Esophagus mucosa (tissue), 1 donor: ENCODE measurements at regions not wholly inside any gene's neighbourhood (a gene's known extent, or its start where the extent isn't known, plus 50 kb on each side); places are given as distances from the start of the nearest gene placed in this dataset.

ENCODE experiments used
- ATAC-seq: fragments of 200-7000 bp; cut with Tn5 transposase; one replicate; pipeline ENCODE4 v1.9.1; 2020
- donor health status: DM: yes; HTN: yes; CAD: no.

- ATAC-seq: no peak
Observed at GRCh38 chr4:156643826-156644225, 327.8 kb downstream of the PDGFC start.

DNA sequence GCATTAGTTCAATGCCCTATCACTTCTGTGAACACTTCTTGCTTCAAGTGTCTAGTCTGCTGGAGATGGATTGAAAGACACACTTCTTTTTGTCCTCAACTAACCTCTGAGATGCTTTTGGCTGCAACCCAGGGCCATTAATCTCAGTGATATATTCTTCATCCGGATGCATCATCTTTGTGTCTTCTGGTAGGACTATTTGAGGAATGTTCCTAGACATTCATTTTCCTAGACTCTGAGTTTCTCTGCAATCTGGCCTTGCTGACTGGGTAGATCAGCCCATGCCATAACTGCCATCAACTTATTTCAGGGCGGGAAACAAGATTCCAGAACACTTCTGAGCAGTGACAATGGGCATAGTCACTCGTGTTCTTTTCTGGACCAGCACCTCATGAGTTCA is 329.4 kb downstream of the PDGFC start:
- ATAC-seq: no peak

- ATAC-seq: no peak
Observed at GRCh38 chr4:156638925-156639605, 332.5 kb downstream of the PDGFC start.

- no peak for ATAC-seq
Observed at GRCh38 chr4:156638334-156638733, 333.3 kb downstream of the PDGFC start.

- no peak for ATAC-seq
Observed at GRCh38 chr4:156636381-156636780, 335.2 kb downstream of the PDGFC start.

DNA sequence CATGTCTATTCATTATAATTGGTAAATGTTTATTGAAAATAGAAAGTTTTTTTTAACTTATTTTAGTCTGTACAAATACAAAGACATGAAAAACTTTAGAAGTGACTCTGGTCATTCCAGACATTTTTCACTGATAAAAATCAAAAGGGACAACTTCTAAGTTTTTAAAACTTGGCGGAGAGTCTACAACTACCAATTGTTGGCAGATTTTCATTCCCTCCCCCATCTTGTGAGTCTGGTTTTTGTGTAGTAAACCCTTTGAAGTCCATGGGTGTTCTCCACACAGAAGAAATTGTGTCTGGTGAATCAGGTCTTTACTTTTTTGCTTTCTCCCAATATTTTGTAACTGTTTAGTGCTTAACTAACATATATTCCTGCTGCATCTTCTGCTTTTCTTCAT is 336.5 kb downstream of the PDGFC start:
- ATAC-seq: no peak

DNA sequence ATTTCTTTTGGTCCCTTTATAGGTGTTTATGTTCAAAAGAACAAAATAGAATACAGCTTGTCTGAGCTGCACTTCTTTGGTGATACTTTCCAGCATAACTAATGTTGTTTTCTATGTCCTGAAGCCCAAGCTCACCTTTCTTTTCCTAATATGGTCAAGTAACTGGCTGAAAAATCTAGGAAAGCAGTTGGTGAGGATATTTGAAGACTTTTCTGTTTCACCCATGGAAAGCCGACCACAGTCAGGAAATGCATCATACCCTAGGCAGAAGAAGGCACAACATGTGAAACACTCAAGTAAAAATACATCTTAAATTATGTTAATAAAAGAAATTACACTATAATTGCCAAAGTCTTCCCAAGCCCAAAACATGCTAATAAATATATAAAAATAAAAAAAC is 337.0 kb downstream of the PDGFC start:
- no peak for ATAC-seq

DNA sequence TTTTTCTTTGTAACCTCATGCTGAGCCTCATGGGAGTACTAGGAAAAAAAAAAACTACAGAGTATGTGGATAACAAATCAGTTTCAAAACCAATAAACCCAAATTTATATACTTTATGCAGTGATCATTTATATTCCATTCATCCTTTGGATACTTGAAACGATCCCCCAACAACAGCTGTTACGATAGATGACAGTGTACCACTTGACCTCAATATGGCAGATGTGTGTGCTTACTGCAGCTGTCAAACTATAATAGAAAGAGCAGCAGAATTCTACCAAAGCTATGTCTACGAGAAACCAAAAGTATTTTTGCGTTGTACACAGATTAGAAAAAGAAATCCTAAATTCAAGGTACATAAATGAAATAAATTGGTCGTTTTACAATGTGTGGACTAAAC is 337.8 kb downstream of the PDGFC start:
- ATAC-seq: no peak

DNA sequence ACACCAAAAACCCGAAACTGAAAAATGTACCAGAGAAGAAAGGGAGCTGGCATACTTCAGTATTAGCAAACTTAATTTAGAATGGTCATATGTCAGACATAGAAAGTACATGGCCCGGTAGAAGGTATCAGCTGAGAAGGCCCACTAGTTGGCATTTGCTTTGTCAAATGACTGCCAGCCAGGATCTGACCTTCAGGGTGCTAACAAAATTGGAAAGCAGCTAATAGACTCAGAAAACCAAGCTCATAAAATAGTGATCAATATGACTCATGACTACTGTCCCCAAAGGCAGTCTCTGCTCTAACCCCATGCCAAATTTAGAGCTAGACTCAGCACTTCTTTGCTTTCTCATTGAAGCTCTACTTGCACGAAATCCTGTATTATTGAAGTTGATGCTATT is 342.7 kb downstream of the PDGFC start:
- ATAC-seq: no peak

DNA sequence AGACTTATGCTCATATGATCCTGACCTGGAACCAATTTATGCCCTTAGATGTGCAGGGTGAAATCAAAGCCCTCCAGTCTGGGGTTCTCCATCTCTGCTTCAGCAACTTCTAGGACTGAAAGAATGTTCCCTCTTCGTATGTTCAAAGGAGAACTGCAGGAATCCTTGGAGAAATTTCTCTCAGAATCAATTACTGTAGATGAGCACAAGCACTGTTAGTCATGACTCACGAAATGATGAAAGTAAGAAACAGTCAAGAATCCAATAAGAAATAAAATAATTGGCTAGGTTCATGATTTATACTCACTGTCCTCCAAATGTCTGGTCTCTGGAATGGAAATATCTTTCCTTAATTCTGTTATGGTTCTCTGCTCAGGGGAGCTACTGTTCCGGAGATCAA is 348.2 kb downstream of the PDGFC start:
- no peak for ATAC-seq

DNA sequence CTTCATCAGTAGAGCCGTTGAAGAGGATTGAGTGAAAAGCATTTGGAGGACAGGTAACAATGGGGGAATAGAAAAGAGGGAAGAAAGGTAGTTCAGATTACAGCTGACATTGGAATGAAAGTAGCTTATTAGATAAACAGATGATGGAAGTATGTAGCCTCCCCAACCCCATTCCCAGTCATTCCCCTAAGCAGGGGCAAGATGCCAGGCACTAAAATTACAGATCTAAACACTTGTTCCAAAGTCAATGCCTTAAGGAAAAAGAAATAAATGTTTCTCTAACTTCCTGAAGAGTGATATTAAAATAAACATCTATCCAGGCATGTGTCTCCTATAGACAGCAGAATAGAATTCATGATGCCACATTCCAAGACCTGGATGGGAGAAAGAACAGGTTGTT is 350.8 kb downstream of the PDGFC start:
- no peak for ATAC-seq

- no peak for ATAC-seq
Observed at GRCh38 chr4:156619154-156619934, 352.3 kb downstream of the PDGFC start.

DNA sequence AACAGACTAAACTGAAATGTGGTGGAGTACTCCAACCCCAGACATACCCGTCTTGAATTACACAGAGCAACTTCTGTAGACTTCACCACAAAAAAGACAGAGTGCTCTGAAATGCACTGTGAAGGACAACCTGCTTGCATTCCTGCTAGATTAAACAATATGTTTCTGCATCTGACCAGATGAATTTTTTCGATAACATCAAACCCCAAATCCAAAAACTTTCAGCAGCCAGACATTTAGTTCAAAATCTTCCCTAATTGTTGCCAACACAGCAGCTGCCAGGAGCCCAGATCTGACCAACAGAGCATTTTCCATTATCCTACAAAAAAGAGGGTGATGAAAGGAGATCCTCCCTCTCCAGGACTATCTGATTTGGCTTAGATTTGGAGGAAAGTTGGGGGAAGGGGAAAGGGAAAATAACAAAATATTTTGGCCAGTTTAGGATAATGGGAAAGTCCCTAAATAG is 356.5 kb downstream of the PDGFC start:
- ATAC-seq: no peak

DNA sequence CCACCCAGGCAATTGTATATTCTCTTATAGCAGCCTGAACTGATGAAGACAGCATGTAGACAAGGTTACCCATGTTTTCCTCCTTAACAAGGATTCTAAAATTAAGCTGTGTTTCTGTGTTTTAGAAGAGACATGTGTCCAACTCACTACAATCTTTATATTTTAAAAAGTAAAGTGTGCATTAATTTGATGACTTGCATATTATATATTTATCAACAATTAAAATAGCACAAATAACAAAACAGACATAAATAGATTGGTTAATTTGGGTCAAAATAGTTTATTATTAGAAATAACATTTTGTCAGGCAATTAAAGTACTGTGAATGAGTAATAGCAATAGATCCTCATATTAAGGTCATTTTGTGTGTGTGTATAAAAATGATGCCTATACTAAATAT is 357.1 kb downstream of the PDGFC start:
- ATAC-seq: no peak

- ATAC-seq: no peak
Observed at GRCh38 chr4:156609421-156609820, 362.2 kb downstream of the PDGFC start.

- no peak for ATAC-seq
Observed at GRCh38 chr4:156608651-156609050, 362.9 kb downstream of the PDGFC start.

DNA sequence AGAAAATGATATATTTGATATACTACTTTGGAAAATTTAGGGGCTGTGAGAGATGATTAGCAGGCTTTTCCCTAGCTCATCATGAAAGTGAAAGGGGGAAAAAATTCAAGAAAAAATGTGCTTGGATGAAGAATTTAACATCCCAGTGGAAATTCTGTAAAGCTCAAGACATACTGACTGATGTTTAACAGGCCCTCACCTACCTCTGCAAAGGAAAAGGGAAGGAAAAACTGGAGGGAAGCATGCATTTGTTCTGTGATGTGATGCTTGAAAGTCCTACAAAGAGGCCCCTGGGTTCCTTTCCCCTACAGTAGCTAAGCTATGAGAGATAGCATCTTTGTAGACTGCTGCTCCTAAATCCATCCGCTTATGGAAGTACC is 364.1 kb downstream of the PDGFC start:
- ATAC-seq: no peak

DNA sequence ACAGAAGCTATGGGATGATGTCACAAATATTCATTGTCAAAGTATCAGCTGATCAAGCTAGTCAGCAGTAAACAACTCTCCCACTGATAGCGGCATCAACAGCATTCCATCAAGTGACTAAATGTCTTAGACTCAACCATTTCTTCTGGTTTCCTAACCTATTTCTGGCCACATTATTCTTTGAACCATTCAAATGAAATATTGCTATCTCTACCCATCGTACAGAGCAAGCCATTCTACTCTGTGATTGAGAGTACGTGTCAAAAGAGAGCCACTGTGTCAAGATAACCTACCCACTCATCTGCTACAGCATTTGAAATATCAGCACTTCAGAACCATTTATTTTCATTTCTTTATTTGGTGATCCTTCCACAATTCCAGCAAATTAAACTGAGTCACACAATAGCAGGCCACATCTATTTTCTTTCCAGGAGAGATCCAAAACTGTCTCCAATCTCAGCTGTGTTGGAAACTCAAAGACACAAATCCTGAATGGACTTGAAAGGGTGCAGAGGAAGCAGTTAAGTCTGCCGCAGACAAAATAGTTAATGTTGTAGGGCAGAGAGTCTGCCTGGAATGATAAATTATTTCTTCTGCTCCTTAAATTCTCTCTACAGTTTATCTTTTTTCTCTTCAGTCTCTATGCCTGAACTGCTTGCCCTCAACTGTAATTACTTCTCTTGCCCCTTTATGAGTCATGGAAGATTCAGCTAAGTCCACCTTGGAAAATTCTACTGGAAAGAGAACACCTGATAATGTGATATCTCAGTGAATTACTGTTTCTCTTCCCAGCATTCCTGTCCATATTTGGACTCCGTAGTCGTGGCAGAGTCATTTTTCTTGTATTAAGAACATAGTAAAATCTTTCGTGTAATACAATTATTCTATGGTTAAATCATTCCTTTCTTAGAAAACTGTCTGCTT is 364.8 kb downstream of the PDGFC start:
- no peak for ATAC-seq

DNA sequence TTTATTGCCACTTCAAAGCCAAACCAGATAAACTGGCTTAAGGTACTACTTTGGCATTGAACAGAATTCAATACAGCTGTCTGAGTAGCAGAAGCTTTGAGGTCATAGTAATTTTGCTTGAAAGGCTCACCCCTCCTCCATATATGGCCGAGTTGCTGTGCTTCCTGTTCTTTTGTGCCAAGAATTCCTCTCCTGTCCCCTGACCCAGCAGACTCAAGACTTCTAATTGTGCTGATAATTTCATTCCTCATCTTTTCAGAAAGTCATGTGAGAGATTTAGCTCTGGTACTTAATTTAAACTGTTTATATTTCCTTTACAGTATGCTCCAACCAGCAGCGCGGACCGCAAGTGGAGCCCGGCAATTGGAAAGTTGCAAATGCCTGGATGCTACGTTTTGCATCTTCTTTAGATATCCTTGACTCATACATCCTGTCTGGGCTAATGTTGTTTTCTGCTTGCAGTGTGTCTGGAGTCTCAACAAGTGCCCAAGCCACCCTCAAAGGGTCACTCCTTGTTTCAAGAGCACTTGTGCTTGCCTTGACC is 373.4 kb downstream of the PDGFC start:
- ATAC-seq: no peak

DNA sequence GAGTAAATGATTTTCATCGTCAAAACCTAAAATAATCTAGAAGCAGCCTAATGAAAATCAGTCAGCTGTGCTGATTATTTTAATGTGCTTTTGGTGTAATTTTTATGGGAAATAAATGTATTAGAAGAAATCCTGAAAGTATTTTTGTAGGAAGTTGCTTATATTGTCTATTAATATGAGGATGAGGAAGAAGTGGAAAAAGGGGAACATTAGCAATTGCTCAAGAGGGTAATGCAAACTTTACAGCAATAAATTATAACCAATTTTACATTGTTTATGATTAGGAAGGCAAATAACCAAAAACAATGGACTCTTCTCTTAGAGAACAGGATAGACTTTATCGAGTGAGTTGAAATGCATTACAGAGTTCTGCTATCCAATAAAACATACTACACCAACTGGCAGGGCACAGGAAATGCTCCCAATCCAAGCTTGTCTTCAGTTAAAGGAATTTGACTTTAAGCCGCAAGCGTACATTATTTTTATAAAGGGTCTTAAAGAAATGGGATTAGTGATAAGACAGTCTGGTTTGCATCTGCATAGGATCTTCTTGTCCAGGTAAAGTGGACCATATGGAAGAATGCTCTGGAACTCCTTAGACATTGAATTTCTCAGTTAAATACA is 374.8 kb downstream of the PDGFC start:
- ATAC-seq: no peak

DNA sequence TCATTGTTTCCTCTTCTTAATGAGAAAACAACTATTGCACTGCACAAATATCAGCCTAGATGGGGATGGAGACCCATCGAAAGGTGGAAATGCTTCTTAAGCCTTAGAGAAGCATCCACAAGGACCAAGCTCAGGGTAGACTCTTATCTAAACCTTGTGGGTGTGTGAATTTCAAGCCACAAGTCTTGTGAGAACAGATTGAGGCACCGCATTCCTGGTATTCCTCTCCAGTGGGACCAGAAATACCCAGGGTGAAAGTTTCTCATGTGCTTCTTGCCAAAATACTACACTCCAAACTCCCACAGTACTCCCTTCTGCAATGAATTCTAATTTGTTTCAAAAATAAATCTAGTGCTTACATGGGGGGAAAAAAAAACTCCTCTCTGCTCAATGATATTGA is 375.6 kb downstream of the PDGFC start:
- no peak for ATAC-seq

DNA sequence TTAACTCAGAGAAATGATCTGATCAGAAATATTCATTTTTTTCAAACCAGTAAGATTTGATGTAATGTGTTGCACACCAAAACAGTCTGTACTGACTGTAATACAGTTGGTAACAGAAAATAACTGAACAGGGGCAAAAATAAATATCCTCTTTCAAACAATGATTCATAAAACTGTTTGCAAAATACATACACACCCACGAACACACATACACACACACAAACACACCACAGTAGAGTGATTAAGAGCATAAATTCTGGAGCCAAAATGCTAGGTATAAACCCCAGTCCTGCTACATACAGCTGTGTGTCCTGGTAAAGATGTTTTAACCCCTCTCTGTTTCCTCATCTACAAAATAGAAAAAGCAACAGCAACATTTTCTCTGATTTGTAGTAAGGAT is 376.6 kb downstream of the PDGFC start:
- no peak for ATAC-seq

DNA sequence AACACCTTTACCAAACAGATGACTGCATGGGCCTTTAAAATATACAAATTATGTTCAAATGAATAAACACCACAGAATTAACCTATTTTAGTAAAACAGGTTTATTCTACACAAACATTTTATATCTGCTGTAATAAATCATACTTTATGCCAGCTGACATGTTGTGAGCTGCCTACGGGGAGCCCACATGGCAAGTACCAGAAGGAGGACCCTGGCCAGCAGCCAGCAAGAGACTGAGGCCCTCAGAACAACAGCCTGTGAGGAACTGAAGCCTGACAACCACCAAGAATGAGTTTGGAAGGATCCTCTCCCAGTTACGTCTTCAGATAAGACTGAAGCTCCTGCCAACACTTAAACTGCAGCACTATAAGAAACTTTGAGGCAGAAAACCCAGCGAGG is 377.0 kb downstream of the PDGFC start:
- ATAC-seq: no peak
